ENCODE measurements at regions not wholly inside any gene's neighbourhood (a gene's known extent, or its start where the extent isn't known, plus 50 kb on each side); places are given as distances from the start of the nearest gene placed in this dataset.
"Not testable (repeated sequence)": the region's sequence is repeated elsewhere in the genome, so short reads cannot be mapped to it uniquely, and the experiment has no call there.

- POLR2A ChIA-PET (ENCODE audit: low non-redundant PET): no interaction called here
- intact Hi-C loops (cut with micrococcal nuclease; ENCODE audit: unreplicated experiment): no loop called here
- no peaks in the 10 kb centered on the region for H3K27me3 ChIP-seq (replicated peaks; ENCODE audit: insufficient read depth, low read depth, low read length, poor library complexity)
- no peak overlapping the region for H3K4me3 ChIP-seq (ENCODE audit: low read depth, low read length, poor library complexity, severe bottlenecking)
- DNase-seq (ENCODE audit: low spot score): no peak
- H3K9me3 ChIP-seq (ENCODE audit: low read depth, low read length, poor library complexity, severe bottlenecking): no peaks in the 10 kb centered on the region
- no peaks in the 10 kb centered on the region for H3K4me1 ChIP-seq (ENCODE audit: insufficient read depth, low read length, poor library complexity, severe bottlenecking)
- no peaks in the 10 kb centered on the region for H3K36me3 ChIP-seq (ENCODE audit: insufficient read depth, low read length, poor library complexity, severe bottlenecking)
- TF ChIP-seq EZH2 (IDR thresholded peaks at IDR 0.05; ENCODE audit: borderline replicate concordance, low read depth, low read length, poor library complexity, severe bottlenecking): no peak
- TF ChIP-seq, protein P1, sequence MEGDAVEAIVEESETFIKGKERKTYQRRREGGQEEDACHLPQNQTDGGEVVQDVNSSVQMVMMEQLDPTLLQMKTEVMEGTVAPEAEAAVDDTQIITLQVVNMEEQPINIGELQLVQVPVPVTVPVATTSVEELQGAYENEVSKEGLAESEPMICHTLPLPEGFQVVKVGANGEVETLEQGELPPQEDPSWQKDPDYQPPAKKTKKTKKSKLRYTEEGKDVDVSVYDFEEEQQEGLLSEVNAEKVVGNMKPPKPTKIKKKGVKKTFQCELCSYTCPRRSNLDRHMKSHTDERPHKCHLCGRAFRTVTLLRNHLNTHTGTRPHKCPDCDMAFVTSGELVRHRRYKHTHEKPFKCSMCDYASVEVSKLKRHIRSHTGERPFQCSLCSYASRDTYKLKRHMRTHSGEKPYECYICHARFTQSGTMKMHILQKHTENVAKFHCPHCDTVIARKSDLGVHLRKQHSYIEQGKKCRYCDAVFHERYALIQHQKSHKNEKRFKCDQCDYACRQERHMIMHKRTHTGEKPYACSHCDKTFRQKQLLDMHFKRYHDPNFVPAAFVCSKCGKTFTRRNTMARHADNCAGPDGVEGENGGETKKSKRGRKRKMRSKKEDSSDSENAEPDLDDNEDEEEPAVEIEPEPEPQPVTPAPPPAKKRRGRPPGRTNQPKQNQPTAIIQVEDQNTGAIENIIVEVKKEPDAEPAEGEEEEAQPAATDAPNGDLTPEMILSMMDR (conservative IDR thresholded peaks at IDR 0.05; ENCODE audit: low read depth, low read length): no peak
- CTCF ChIA-PET: no interaction called here
- no peak overlapping the region for H3K27ac ChIP-seq (ENCODE audit: low read depth, low read length, poor library complexity, severe bottlenecking)
- BruUV-seq (replicated peaks): no TSS peak
Measured at GRCh38 chr3:148556664-148557063, 141.0 kb upstream of the AGTR1 start.

- BruUV-seq (replicated peaks); H3K27me3 ChIP-seq (replicated peaks; ENCODE audit: insufficient read depth, low read depth, low read length, poor library complexity); H3K9me3 ChIP-seq (ENCODE audit: low read depth, low read length, poor library complexity, severe bottlenecking); H3K4me1 ChIP-seq (ENCODE audit: insufficient read depth, low read length, poor library complexity, severe bottlenecking); H3K36me3 ChIP-seq (ENCODE audit: insufficient read depth, low read length, poor library complexity, severe bottlenecking); H3K4me3 ChIP-seq (ENCODE audit: low read depth, low read length, poor library complexity, severe bottlenecking); CTCF ChIA-PET; intact Hi-C loops (cut with micrococcal nuclease; ENCODE audit: unreplicated experiment); DNase-seq (ENCODE audit: low spot score); H3K27ac ChIP-seq (ENCODE audit: low read depth, low read length, poor library complexity, severe bottlenecking); POLR2A ChIA-PET (ENCODE audit: low non-redundant PET): not testable (repeated sequence)
Measured at GRCh38 chr3:148577579-148577978, 120.1 kb upstream of the AGTR1 start.

DNA sequence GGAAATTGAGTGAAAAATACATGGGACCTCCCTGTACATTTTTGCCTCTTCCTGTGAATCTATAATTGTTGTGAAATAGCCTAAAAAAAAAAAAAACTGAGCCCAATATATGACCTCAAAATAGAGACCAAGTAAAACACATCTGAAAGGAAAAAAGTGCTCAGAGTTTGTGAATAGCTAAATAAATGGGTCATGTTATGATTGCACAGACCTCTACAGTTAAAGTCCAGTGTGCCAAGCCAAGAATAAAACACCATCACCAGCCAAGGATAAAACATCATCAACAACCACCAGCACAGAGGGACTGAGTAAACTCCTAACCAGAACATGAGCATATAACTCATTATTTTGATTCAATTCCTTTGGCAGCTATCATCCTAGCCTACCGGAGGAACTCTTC is 115.6 kb upstream of the AGTR1 start:
- Histone ChIP-seq H3K27me3 (replicated peaks; ENCODE audit: insufficient read depth, low read depth, low read length, poor library complexity) (no peaks in the 10 kb centered on the region), H3K36me3 (ENCODE audit: insufficient read depth, low read length, poor library complexity, severe bottlenecking) (no peaks in the 10 kb centered on the region), H3K9me3 (ENCODE audit: low read depth, low read length, poor library complexity, severe bottlenecking) (no peaks in the 10 kb centered on the region), H3K27ac (ENCODE audit: low read depth, low read length, poor library complexity, severe bottlenecking) (no peak overlapping the region), H3K4me1 (ENCODE audit: insufficient read depth, low read length, poor library complexity, severe bottlenecking) (no peaks in the 10 kb centered on the region), H3K4me3 (ENCODE audit: low read depth, low read length, poor library complexity, severe bottlenecking) (no peak overlapping the region)
- ChIA-PET POLR2A (ENCODE audit: low non-redundant PET) (no interaction called here), CTCF (no interaction called here)
- intact Hi-C loops (cut with micrococcal nuclease; ENCODE audit: unreplicated experiment): no loop called here
- no peak for DNase-seq (ENCODE audit: low spot score)
- TF ChIP-seq EZH2 (IDR thresholded peaks at IDR 0.05; ENCODE audit: borderline replicate concordance, low read depth, low read length, poor library complexity, severe bottlenecking): no peak
- TF ChIP-seq, protein P1 (conservative IDR thresholded peaks at IDR 0.05; ENCODE audit: low read depth, low read length): no peak
- BruUV-seq (replicated peaks): no TSS peak

DNA sequence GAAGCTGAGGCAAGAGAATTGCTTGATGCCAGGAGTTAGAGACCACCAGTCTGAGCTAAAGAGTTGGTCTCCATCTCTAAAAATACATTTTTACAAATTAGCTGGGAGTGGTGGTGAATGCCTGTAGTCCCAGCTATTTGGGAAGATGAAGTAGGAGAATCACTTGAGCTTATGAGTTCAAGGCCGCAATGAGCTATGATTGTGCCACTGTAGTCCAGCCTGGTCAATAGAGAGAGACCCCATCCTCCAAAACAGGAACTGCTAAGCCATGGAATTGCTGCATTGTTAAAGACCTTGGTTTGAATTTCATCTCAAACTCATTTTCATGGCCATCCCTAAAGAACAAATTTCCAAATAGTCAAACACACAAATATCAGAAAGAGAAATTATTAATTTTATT is 113.9 kb upstream of the AGTR1 start:
- Histone ChIP-seq H3K27ac (ENCODE audit: low read depth, low read length, poor library complexity, severe bottlenecking) (no peak overlapping the region), H3K9me3 (ENCODE audit: low read depth, low read length, poor library complexity, severe bottlenecking) (no peaks in the 10 kb centered on the region), H3K36me3 (ENCODE audit: insufficient read depth, low read length, poor library complexity, severe bottlenecking) (no peaks in the 10 kb centered on the region), H3K27me3 (replicated peaks; ENCODE audit: insufficient read depth, low read depth, low read length, poor library complexity) (no peaks in the 10 kb centered on the region), H3K4me1 (ENCODE audit: insufficient read depth, low read length, poor library complexity, severe bottlenecking) (no peaks in the 10 kb centered on the region), H3K4me3 (ENCODE audit: low read depth, low read length, poor library complexity, severe bottlenecking) (no peak overlapping the region)
- no peak for DNase-seq (ENCODE audit: low spot score)
- BruUV-seq (replicated peaks): no TSS peak
- intact Hi-C loops (cut with micrococcal nuclease; ENCODE audit: unreplicated experiment): no loop called here
- ChIA-PET CTCF (no interaction called here), POLR2A (ENCODE audit: low non-redundant PET) (no interaction called here)
- no peak for TF ChIP-seq EZH2 (IDR thresholded peaks at IDR 0.05; ENCODE audit: borderline replicate concordance, low read depth, low read length, poor library complexity, severe bottlenecking)
- TF ChIP-seq, protein P1 (conservative IDR thresholded peaks at IDR 0.05; ENCODE audit: low read depth, low read length): no peak

Measured in A673 (cell line).